Tibial nerve (tissue), 4 donors: ENCODE measurements at regions not wholly inside any gene's neighbourhood (a gene's known extent, or its start where the extent isn't known, plus 50 kb on each side); places are given as distances from the start of the nearest gene placed in this dataset.

Source experiments
- DNase-seq, 2 donors: peaks; one replicate each; pipeline ENCODE4 v3.0.0-alpha.2; 2019; ENCODE audit warnings: low spot score in 2 of 2
- H3K27ac ChIP-seq, 4 donors: fragments of 200-600 bp; sonication (generic) in 3 of 4; one replicate each; pipeline ENCODE4 v1.5.1; 2017 to 2019; ENCODE audit warnings: mild to moderate bottlenecking in 1 of 4
- H3K27me3 ChIP-seq, 2 donors: fragments of 200-600 bp; sonication (generic) in 1 of 2; one replicate each; pipeline versions ENCODE4 v1.5.1 to v1.6.0; 2017 to 2019
- H3K36me3 ChIP-seq, 3 donors: fragments of 200-600 bp; sonication (generic); one replicate each; pipeline ENCODE4 v1.5.1; 2018 to 2019
- H3K4me1 ChIP-seq, 4 donors: fragments of 200-600 bp; sonication (generic) in 3 of 4; one replicate each; pipeline ENCODE4 v1.5.1; 2017 to 2019
- H3K4me3 ChIP-seq, 4 donors: fragments of 200-600 bp; sonication (generic) in 3 of 4; one replicate each; pipeline ENCODE4 v1.5.1; 2017 to 2019; ENCODE audit warnings: mild to moderate bottlenecking in 1 of 4, moderate library complexity in 1 of 4
- H3K9me3 ChIP-seq, 4 donors: fragments of 200-600 bp; sonication (generic) in 3 of 4; one replicate each; pipeline ENCODE4 v1.5.1; 2017 to 2019
- EP300 ChIP-seq, 2 donors: sonication (generic); formaldehyde crosslinking; IDR thresholded peaks; one replicate each; pipeline ENCODE4 v1.6.1; 2017; ENCODE audit warnings: antibody characterized with exemption in 2 of 2, mild to moderate bottlenecking in 1 of 2
- POLR2A ChIP-seq, 2 donors: fragments of 450-650 bp; IDR thresholded peaks; one replicate each; pipeline ENCODE4 v1.6.1; 2017; ENCODE audit warnings: antibody characterized with exemption in 2 of 2, mild to moderate bottlenecking in 2 of 2, moderate library complexity in 2 of 2
- WGBS, 2 donors: methylation state at CpG; one replicate each; pipeline ENCODE4 v1.1.5; 2018; 5-methylcytosine and 5-hydroxymethylcytosine counted together
- TF ChIP-seq, protein P1 (sequence below), 5 experiments: fragments of 200-600 bp in 3 of 5; fragments of 450-650 bp in 2 of 5; sonication (generic) in 3 of 5; IDR thresholded peaks; one replicate each; pipeline ENCODE4 v1.5.1; 2016 to 2019; ENCODE audit warnings: antibody characterized with exemption in 5 of 5, mild to moderate bottlenecking in 3 of 5, moderate library complexity in 2 of 5

DNA sequence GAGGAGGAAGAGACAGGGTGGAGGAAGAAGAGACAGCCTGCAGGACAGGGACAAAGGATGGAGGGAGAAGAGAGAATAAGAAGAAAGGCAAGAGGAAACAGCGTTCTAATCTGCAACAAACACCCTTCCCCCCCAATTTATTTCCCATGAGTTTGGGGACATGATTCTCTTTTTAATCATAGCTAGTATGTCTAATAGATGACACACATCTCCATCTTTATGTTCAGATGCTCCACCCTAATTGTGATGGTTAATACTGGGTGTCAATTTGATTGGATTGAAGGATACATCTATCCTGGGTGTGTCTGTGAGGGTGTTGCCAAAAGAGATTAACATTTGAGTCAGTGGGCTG lies 200.8 kb downstream of the VCY1B start:
- 67% methylated on average over 1 of the region's 1 CpG; no CpG with 5 or more reads in 1 of the 2 donors for WGBS, 2 donors
- H3K4me3 ChIP-seq, result no peak overlapping the region
- no peaks in the 10 kb centered on the region for H3K36me3 ChIP-seq
- H3K27me3 ChIP-seq, result no peaks in the 10 kb centered on the region
- no peak overlapping the region for H3K27ac ChIP-seq
- no peak for DNase-seq
- H3K9me3 ChIP-seq, result no peaks in the 10 kb centered on the region
- H3K4me1 ChIP-seq, result no peaks in the 10 kb centered on the region
- TF ChIP-seq EP300 (IDR thresholded peaks at IDR 0.05), result no peak
- no peak for TF ChIP-seq POLR2A (IDR thresholded peaks at IDR 0.05)
- TF ChIP-seq, protein P1, sequence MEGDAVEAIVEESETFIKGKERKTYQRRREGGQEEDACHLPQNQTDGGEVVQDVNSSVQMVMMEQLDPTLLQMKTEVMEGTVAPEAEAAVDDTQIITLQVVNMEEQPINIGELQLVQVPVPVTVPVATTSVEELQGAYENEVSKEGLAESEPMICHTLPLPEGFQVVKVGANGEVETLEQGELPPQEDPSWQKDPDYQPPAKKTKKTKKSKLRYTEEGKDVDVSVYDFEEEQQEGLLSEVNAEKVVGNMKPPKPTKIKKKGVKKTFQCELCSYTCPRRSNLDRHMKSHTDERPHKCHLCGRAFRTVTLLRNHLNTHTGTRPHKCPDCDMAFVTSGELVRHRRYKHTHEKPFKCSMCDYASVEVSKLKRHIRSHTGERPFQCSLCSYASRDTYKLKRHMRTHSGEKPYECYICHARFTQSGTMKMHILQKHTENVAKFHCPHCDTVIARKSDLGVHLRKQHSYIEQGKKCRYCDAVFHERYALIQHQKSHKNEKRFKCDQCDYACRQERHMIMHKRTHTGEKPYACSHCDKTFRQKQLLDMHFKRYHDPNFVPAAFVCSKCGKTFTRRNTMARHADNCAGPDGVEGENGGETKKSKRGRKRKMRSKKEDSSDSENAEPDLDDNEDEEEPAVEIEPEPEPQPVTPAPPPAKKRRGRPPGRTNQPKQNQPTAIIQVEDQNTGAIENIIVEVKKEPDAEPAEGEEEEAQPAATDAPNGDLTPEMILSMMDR (IDR thresholded peaks at IDR 0.05), result no peak

DNA sequence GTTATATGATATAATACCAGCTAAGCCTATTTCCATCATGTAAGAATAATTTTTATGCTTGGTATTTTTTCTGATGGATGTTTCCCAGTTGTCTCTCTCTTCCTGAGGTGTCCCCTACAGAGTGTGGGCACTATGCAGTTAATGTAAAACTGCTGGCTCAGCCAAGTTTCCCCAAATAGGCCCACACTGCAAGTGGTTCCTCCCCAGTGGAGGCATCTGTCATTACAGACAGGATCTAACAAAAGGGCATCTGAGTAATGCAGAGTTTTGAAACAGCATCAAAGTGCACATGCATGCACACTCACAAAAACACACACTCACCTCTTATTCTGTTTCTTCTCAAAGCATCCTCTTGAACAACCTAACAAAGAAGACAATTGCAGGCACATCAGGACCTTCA lies 221.0 kb downstream of the VCY1B start:
- Histone ChIP-seq H3K4me1 (no peaks in the 10 kb centered on the region), H3K27me3 (no peaks in the 10 kb centered on the region), H3K9me3 (no peaks in the 10 kb centered on the region), H3K36me3 (no peaks in the 10 kb centered on the region), H3K4me3 (no peak overlapping the region), H3K27ac (no peak overlapping the region)
- no peak for DNase-seq
- TF ChIP-seq EP300 (IDR thresholded peaks at IDR 0.05), result no peak

DNA sequence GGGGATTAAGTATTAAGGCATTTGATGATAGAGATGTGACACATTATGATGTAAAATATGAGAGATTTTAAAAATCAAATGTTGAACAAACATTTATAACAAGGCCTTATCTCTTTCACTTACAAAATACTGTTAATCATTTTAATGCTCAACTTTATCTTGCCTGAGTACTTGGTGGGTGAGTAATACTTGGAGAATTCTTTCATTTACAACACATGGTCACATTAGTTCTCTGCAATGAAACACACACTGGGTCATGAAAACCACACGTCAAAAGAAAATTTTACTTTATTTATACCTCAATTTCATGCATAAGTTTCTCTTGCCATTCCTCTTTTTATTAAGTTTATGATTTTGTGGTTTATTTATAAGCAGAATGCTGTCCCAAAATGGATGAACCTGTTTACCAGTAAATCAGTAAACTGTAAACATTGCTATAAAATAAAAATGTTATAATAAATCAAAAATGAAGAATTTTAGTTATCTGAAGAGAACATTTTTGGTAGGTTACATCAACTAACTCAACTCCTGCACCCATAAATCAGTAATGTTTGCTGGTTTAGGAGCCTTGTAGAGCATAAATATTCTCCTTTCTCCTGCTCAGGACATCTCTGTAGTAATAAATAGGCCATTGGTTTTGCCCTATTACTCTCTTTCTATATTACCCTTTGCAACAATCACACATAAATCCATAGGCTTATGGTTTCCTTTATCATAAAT lies 233.5 kb upstream of the NLGN4Y start:
- Histone ChIP-seq H3K4me3 (no peak overlapping the region), H3K27ac (no peak overlapping the region), H3K9me3 (no peaks in the 10 kb centered on the region), H3K27me3 (no peaks in the 10 kb centered on the region), H3K36me3 (no peaks in the 10 kb centered on the region), H3K4me1 (no peaks in the 10 kb centered on the region)
- DNase-seq, result no peak
- TF ChIP-seq EP300 (IDR thresholded peaks at IDR 0.05), result no peak
- TF ChIP-seq, protein P1 (IDR thresholded peaks at IDR 0.05), result no peak
- no peak for TF ChIP-seq POLR2A (IDR thresholded peaks at IDR 0.05)
- WGBS, 2 donors, result 58% methylated on average over 1 of the region's 1 CpG; no CpG with 5 or more reads in 1 of the 2 donors

DNA sequence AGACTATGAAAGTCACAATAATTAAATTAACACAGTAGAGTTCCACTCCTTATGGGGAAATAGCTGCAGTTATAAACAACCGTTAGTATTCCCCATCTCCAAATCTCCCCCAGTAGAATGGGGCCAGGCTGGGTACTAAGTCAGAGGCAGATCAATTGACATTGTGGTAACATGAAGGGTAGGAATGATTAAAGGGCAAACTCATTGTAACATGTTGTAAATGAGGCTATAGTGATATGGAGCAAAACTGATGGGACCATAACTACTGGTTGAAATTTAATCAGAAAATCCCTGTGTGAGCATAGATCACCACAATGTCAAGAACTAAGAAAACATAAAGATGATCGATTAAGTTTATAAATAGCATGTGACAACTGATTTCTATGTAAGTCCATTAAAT lies 231.9 kb upstream of the NLGN4Y start:
- Histone ChIP-seq H3K36me3 (no peaks in the 10 kb centered on the region), H3K27ac (no peak overlapping the region), H3K27me3 (no peaks in the 10 kb centered on the region), H3K4me3 (no peak overlapping the region), H3K4me1 (no peaks in the 10 kb centered on the region), H3K9me3 (no peaks in the 10 kb centered on the region)
- DNase-seq, result no peak
- no peak for TF ChIP-seq EP300 (IDR thresholded peaks at IDR 0.05)
- TF ChIP-seq POLR2A (IDR thresholded peaks at IDR 0.05), result no peak
- TF ChIP-seq, protein P1 (IDR thresholded peaks at IDR 0.05), result no peak
- 85% methylated on average over 2 of the region's 2 CpGs; no CpG with 5 or more reads in 1 of the 2 donors for WGBS, 2 donors

DNA sequence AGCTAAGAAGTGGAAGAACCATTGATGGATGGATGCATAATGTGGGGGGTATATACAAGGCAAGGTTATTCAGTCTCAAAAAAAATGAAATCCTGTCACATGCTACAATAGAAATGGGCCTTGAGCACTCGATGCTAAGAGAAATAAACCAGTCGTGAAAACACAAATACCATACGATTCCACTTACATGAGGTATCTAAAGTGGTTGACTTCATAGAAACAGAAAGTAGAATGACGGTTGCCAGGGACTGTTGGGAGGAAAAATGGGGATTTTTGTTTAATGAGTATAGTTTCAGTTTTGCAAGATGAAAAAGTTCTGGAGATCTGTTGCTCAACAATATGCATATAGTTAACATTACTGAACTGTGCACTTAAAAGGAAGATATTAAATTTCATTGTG lies 223.6 kb upstream of the NLGN4Y start:
- 61% methylated on average over 4 of the region's 4 CpGs; no CpG with 5 or more reads in 1 of the 2 donors for WGBS, 2 donors
- TF ChIP-seq EP300 (IDR thresholded peaks at IDR 0.05) (no peak), POLR2A (IDR thresholded peaks at IDR 0.05) (no peak)
- TF ChIP-seq, protein P1 (IDR thresholded peaks at IDR 0.05), result no peak
- Histone ChIP-seq H3K27ac (no peak overlapping the region), H3K27me3 (no peaks in the 10 kb centered on the region), H3K36me3 (no peaks in the 10 kb centered on the region), H3K9me3 (no peaks in the 10 kb centered on the region), H3K4me1 (no peaks in the 10 kb centered on the region), H3K4me3 (no peak overlapping the region)
- no peak for DNase-seq
